ENCODE measurements at regions not wholly inside any gene's neighbourhood (a gene's known extent, or its start where the extent isn't known, plus 50 kb on each side); places are given as distances from the start of the nearest gene placed in this dataset.

GRCh38 chr7:46819819-46820218, 762.1 kb downstream of the TNS3 start:
- WGBS, 2 donors, result 92 to 96% methylated on average over 7 of the region's 7 CpGs
- intact Hi-C loops (cut with DNase I; ENCODE audit: low total_unique reads), result no loop called here
- H3K4me3 ChIP-seq (ENCODE audit: low read depth, poor library complexity, severe bottlenecking), result no peak overlapping the region
- DNase-seq (ENCODE audit: low spot score in 2 of 2), result no peak
- no peak for TF ChIP-seq POLR2A (IDR thresholded peaks at IDR 0.05)
- no peak for TF ChIP-seq CTCF (IDR thresholded peaks at IDR 0.05)

- no peak for TF ChIP-seq CTCF (IDR thresholded peaks at IDR 0.05)
- no peak for TF ChIP-seq POLR2A (IDR thresholded peaks at IDR 0.05)
- DNase-seq (ENCODE audit: low spot score in 2 of 2), result no peak
- intact Hi-C loops (cut with DNase I; ENCODE audit: low total_unique reads), result no loop called here
- H3K4me3 ChIP-seq (ENCODE audit: low read depth, poor library complexity, severe bottlenecking), result no peak overlapping the region
- WGBS, 2 donors, result 70 to 81% methylated on average over 4 of the region's 4 CpGs
Observed at GRCh38 chr7:46814516-46815250, 767.2 kb downstream of the TNS3 start.

DNA sequence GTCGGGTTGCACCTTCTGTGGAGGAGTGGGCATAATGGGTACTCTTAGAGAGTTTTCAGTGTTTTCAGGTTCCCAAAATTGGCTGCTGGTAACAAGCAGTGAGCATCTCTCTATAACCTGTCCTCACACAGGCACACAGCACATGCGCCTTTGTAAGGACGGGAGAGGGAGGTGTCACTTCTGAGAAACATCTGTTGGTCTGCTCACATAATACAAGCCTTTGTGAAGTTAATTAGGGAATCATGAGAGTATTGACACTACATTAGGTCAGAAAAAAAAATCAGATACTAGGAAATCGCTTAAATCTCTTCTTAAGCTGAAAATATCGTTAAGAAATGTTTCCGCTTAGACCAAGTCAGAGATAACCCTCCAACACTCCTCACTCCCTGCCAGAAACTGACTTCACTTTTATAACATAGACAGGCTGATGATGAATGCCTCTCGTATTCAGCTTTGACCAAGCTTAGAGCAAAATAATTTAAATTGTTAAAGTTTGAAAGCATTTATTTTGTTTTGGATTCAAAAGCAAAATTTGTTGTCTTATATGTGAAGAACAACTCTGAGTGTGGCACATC, 769.7 kb downstream of the TNS3 start:
- intact Hi-C loops (cut with DNase I; ENCODE audit: low total_unique reads), result no loop called here
- 58 to 70% methylated on average over 7 of the region's 7 CpGs for WGBS, 2 donors
- TF ChIP-seq CTCF (IDR thresholded peaks at IDR 0.05) (no peak), POLR2A (IDR thresholded peaks at IDR 0.05) (no peak)
- DNase-seq (ENCODE audit: low spot score in 2 of 2), result no peak
- no peak overlapping the region for H3K4me3 ChIP-seq (ENCODE audit: low read depth, poor library complexity, severe bottlenecking)

GRCh38 chr7:46811529-46811928, 770.4 kb downstream of the TNS3 start:
- peak; percentile 47 to 90 for DNase-seq (ENCODE audit: low spot score in 2 of 2)
- H3K4me3 ChIP-seq (ENCODE audit: low read depth, poor library complexity, severe bottlenecking), result no peak overlapping the region
- 34 to 49% methylated on average over 4 of the region's 4 CpGs for WGBS, 2 donors
- TF ChIP-seq POLR2A (IDR thresholded peaks at IDR 0.05), result no peak
- no peak for TF ChIP-seq CTCF (IDR thresholded peaks at IDR 0.05)
- intact Hi-C loops (cut with DNase I; ENCODE audit: low total_unique reads), result no loop called here

DNA sequence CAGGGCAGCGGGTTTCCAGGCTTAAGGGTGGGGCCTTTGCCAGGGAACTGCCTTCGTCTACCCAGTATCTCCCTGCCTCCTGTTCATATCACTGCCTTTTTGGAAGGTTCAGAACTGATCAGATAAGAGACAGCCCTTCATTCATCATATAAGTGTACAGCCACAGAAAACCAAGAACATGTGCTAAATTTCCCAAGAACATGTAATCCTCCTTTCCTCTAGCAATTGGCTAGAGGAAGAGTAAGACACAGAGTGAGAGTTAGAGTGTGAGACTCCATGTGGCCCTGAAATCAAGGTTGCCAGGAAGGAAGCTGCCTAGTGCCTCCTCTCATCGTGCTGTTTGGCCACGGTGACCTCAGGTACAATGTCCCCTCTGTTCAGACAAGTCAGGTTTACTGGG, 770.9 kb downstream of the TNS3 start:
- no peak overlapping the region for H3K4me3 ChIP-seq (ENCODE audit: low read depth, poor library complexity, severe bottlenecking)
- no peak for DNase-seq (ENCODE audit: low spot score in 2 of 2)
- intact Hi-C loops (cut with DNase I; ENCODE audit: low total_unique reads), result no loop called here
- no peak for TF ChIP-seq POLR2A (IDR thresholded peaks at IDR 0.05)
- TF ChIP-seq CTCF (IDR thresholded peaks at IDR 0.05), result no peak
- 75 to 77% methylated on average over 4 of the region's 4 CpGs for WGBS, 2 donors
